ENCODE measurements at regions not wholly inside any gene's neighbourhood (a gene's known extent, or its start where the extent isn't known, plus 50 kb on each side); places are given as distances from the start of the nearest gene placed in this dataset.

DNA sequence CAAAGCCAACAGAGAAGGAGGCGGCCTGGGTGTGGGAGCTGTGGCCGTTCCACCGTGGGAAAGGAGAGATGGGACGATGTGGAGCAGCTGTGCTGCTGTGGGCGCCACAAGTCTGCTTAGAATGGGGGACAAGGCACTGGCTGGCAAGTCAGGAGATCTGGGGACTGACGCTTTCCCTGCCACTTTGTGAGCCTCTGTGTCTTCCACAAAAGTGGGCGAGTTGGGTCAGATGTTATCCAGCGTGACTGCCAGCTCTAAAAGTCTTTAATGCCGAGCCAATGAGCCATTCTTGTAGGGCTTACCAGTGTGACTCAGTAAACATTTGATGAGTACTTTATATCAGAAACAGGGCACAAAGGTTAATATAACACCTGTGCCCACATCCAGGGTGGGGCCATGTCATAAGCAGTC lies 113.6 kb upstream of the MGAT5 start:
- TF ChIP-seq POLR2A (IDR thresholded peaks at IDR 0.05; ENCODE audit: borderline replicate concordance, extremely low read depth, insufficient read depth, insufficient read length) (no peak), ZNF274 (IDR thresholded peaks at IDR 0.05; ENCODE audit: low read depth, low read length) (no peak), FOSL1 (IDR thresholded peaks at IDR 0.05; ENCODE audit: low read depth) (peak; percentile 62), EZH2phosphoT487 (IDR thresholded peaks at IDR 0.05; ENCODE audit: borderline replicate concordance) (no peak), YY1 (IDR thresholded peaks at IDR 0.05; ENCODE audit: extremely low read depth, insufficient replicate concordance, low read depth, low read length) (no peak), TCF7L2 (IDR thresholded peaks at IDR 0.05; ENCODE audit: borderline replicate concordance, extremely low read depth, insufficient read depth, insufficient read length) (no peak)
- TF ChIP-seq, protein P1, sequence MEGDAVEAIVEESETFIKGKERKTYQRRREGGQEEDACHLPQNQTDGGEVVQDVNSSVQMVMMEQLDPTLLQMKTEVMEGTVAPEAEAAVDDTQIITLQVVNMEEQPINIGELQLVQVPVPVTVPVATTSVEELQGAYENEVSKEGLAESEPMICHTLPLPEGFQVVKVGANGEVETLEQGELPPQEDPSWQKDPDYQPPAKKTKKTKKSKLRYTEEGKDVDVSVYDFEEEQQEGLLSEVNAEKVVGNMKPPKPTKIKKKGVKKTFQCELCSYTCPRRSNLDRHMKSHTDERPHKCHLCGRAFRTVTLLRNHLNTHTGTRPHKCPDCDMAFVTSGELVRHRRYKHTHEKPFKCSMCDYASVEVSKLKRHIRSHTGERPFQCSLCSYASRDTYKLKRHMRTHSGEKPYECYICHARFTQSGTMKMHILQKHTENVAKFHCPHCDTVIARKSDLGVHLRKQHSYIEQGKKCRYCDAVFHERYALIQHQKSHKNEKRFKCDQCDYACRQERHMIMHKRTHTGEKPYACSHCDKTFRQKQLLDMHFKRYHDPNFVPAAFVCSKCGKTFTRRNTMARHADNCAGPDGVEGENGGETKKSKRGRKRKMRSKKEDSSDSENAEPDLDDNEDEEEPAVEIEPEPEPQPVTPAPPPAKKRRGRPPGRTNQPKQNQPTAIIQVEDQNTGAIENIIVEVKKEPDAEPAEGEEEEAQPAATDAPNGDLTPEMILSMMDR (IDR thresholded peaks at IDR 0.05 in 2 of 3, conservative IDR thresholded peaks at IDR 0.05 in 1 of 3; ENCODE audit: borderline replicate concordance in 1 of 3, insufficient read depth in 1 of 3, low read depth in 2 of 3, low read length in 2 of 3) = no peak
- TF ChIP-seq, protein P2, sequence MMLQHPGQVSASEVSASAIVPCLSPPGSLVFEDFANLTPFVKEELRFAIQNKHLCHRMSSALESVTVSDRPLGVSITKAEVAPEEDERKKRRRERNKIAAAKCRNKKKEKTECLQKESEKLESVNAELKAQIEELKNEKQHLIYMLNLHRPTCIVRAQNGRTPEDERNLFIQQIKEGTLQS (IDR thresholded peaks at IDR 0.05) = no peak
